GM21717 (cell line): ENCODE measurements at regions not wholly inside any gene's neighbourhood (a gene's known extent, or its start where the extent isn't known, plus 50 kb on each side); places are given as distances from the start of the nearest gene placed in this dataset.

Source experiments
- ATAC-seq: cut with Tn5 transposase; IDR thresholded peaks from one replicate; pipeline ENCODE4 v1.9.1; 2021; ENCODE audit warnings: mild to moderate bottlenecking, moderate library complexity; ENCODE audit not compliant: unreplicated experiment

GRCh38 chr18:30562231-30562630 is 480.3 kb downstream of the DSC3 start:
- ATAC-seq, result no peak

DNA sequence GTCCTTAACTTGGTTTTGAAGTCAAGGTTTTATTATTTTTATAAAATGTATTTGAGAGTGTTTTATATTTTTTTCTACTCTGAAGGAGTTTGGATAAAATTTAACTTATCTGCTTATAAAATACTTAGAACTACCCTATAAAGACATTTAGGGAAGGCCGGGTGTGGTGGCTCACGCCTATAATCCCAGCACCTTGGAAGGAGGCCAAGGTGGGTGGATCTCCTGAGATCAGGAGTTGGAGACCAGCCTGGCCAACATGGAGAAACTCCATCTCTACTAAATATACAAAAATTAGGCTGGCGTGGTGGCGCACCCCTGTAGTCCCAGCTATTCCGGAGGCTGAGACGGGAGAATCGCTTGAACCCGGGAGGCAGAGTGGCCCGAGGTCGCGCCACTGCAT is 486.4 kb downstream of the DSC3 start:
- no peak for ATAC-seq

DNA sequence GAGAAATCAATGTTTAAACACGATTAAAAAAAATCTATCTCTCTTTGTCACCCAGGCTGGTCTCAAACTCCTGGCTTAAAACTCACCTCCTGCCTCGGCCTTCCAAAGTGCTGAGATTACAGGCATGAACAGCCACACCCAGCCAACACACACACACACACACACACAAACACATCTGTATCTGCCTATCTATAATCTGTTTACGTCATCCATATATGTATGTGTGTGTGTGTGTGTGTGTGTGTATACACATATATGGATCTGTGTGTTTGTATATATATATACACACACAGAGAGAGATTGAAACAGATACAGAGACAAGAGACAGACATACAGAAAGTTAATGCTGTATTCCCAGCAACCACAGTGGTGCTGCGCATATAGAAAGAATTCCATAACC is 497.1 kb downstream of the DSC3 start:
- no peak for ATAC-seq

DNA sequence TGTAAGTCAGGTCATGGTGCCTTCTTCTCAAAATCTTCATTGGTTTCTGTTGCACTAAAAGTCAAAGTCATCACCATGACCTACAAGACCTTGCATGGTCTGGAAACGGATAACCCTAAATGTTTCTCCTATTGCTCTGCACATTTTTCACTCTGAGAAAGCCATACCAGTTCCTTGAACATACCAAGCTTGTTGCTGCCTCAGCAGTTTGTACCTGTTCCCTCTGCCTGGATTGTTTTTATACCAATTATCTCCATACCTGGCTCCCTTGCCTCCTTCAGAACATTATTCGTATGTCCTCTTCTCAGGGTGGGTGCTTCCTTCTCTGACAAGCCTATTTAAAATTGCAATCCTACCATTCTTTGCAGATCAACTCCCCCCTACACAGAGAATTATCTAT is 498.4 kb downstream of the DSC3 start:
- no peak for ATAC-seq

DNA sequence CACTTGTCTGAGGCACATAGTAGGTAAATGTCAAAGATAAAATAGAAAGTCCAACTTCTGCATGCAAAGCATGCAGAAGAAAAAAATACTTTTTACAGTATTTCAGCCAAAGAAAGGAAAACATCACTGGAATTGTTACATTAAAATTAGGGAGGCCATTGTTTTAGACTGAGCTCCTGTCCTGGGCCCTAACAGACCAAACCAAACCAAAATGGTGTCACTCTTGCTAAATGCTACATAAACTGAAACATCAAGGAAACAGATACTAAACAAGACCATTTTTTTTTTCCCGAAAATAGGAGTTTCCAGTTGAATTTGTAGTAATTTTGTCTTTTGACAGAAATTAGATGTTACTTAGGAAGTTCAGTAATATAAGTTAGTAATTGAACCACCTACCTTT is 508.8 kb downstream of the DSC3 start:
- no peak for ATAC-seq

DNA sequence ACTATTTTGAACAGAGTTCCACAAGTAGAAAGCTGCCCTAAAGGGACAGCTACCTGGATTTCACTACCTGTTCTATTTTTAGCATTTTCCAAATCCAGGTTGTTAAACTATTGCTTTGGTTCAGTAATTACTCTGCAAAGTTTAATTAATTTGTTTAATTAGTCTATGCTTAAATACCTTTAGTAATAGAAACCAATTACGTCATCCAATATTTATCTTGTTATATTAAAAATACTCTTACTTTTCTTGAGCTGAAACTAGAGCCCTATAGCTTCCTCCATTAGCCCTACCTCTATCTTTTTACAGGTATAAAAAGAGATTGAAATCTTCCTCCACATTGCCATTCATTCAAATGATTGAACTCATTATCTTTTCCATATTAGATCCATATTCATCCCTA is 514.6 kb downstream of the DSC3 start:
- ATAC-seq, result no peak

DNA sequence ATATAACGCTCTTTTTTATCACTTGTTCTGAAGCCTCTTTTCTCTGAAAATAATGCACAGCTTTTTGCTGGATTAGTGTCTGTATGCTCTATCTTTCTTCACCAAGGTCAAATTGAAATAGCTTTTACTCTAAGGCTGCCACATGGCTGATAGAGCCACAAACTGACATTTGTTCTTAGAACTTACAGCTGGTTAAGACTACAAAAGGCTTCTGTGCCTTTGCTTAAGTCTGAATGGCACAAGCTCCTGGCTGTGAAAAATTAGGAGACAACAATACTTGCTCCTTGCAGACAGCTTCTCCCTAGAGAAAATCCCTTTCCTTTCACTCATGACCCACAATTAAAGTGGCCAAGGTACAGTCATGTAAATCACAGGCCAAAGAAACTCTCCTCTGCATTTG is 515.3 kb downstream of the DSC3 start:
- ATAC-seq, result no peak

DNA sequence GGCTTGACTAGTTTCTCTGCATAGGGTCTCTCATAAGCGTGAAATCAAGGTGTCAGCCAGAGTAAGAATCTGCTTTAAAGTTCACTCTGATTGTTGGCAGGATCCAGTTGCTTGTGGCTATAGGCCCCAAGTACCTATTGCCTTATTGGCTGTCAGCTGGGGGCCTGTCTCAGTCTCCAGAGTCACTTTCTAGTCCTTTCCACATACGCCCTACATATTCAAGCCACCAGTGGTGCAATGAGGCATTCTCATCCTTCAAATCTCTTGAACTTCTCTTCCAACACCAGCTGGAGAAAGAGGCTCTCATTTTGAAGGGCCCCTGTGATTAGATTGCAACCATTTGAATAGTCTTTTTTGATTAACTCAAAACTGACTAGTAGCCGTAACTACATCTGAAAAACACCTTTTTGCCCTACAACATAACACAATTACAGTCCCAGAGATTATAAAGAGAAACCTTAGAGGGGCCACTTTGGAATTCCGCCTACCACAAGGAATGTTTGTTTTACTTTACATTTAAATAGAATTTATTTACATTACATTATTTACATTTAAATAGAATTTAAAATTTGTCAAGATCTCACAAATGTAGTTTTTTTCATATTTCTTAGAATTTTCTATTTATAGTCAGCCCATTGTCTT is 520.1 kb downstream of the DSC3 start:
- ATAC-seq, result no peak

- ATAC-seq, result no peak
Measured at GRCh38 chr18:30514059-30514458, 528.5 kb downstream of the DSC3 start.

GRCh38 chr18:30512872-30513271 is 529.7 kb downstream of the DSC3 start:
- no peak for ATAC-seq

- no peak for ATAC-seq
Measured at GRCh38 chr18:30510882-30511281, 531.7 kb downstream of the DSC3 start.

- ATAC-seq, result no peak
Measured at GRCh38 chr18:30501594-30501993, 540.9 kb downstream of the DSC3 start.

GRCh38 chr18:30500240-30500945 is 542.1 kb downstream of the DSC3 start:
- ATAC-seq, result no peak

- ATAC-seq, result no peak
Measured at GRCh38 chr18:30499721-30500120, 542.8 kb downstream of the DSC3 start.

GRCh38 chr18:30492552-30493129 is 549.9 kb downstream of the DSC3 start:
- ATAC-seq, result no peak

GRCh38 chr18:30491815-30492551 is 550.6 kb downstream of the DSC3 start:
- ATAC-seq, result no peak

- ATAC-seq, result no peak
Measured at GRCh38 chr18:30489890-30490643, 552.5 kb downstream of the DSC3 start.

- no peak for ATAC-seq
Measured at GRCh38 chr18:30487962-30488361, 554.6 kb downstream of the DSC3 start.

DNA sequence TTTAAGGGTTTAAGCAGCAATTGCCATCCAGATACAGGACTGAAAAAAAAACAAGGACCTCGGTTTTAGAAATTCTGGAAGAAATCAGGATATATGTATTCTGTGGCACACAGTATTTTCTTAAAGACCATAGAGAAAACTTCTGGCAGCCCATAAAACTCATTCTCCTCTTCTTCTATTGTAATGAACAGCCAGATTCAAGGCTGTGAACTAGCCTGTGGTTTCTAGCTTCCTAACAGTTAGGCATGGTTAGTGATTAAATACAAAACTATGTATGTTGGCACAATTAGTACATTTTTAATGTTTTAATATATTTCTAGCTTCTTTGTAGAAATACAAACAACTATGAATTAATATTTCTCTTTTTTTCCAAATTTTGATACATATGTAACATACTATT is 555.7 kb downstream of the DSC3 start:
- ATAC-seq, result no peak

DNA sequence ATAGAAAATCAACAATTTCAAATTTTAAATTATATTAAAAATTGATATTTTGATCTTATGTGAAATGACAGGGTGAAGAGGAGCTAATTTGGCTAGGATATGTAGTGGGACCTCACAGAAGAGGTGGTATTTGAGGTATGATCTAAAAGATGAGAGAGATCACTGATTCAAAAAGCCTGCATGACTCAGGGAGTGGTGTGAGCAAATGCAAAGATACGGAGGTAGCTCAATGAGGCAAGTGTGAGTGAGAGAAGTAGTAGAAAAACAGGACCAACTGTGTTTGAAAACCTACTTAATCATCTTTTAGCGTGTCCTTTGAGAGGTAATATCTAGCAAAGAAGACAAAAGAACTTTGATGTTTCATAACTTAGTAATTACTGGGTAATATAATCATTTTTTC is 557.5 kb downstream of the DSC3 start:
- ATAC-seq, result no peak

- no peak for ATAC-seq
Measured at GRCh38 chr18:30481871-30482270, 560.7 kb downstream of the DSC3 start.
